Skeletal muscle tissue (tissue), 3 donors: ENCODE measurements at regions not wholly inside any gene's neighbourhood (a gene's known extent, or its start where the extent isn't known, plus 50 kb on each side); places are given as distances from the start of the nearest gene placed in this dataset.

Experiments used
- H3K27ac ChIP-seq: one replicate; pipeline ENCODE4 v1.7.0; 2013; ENCODE audit warnings: mild to moderate bottlenecking, low read depth, low read length, inconsistent platforms
- H3K27me3 ChIP-seq, 3 donors: one replicate each; pipeline ENCODE4 v1.7.0; 2013; ENCODE audit warnings: low read length in 3 of 3; ENCODE audit not compliant: control insufficient read depth in 3 of 3, insufficient read depth in 3 of 3
- H3K36me3 ChIP-seq, 3 donors: one replicate each; pipeline ENCODE4 v1.7.0; 2013; ENCODE audit warnings: low read length in 3 of 3; ENCODE audit not compliant: control insufficient read depth in 3 of 3, insufficient read depth in 3 of 3
- H3K4me1 ChIP-seq, 3 donors: one replicate each; pipeline ENCODE4 v1.7.0; 2013; ENCODE audit warnings: low read length in 3 of 3, mild to moderate bottlenecking in 3 of 3; ENCODE audit not compliant: control insufficient read depth in 3 of 3, insufficient read depth in 3 of 3
- H3K4me3 ChIP-seq, 3 donors: one replicate each; pipeline ENCODE4 v1.7.0; 2013; ENCODE audit warnings: low read length in 3 of 3
- H3K9ac ChIP-seq, 3 donors: one replicate each; pipeline ENCODE4 v1.7.0; 2013; ENCODE audit warnings: low read length in 3 of 3, mild to moderate bottlenecking in 3 of 3, moderate library complexity in 2 of 3, low read depth in 1 of 3
- H3K9me3 ChIP-seq, 3 donors: one replicate each; pipeline ENCODE4 v1.7.0; 2013; ENCODE audit warnings: low read length in 3 of 3; ENCODE audit not compliant: control insufficient read depth in 3 of 3
- donor health status: Osteomylitis.

DNA sequence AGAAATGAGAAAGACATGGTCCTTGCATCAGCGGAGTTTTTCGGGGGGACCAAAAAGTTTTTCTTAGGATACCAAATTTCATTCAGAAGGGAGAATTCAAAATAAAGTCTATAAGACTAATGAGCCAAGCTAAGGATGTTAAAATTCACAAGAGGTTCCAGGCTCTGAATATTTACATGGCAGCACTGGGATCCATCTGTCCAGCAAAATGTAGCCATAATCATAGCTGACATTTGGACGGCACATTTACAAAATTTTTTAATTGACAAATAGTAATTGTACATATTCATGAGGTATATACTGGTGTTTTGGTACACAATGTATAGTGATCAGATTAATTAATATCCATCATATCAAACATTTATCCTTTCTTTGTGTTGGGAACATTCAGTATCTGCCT is 107.9 kb downstream of the ZNF648 start:
- no peaks in the 10 kb centered on the region for H3K9me3 ChIP-seq
- no peak overlapping the region for H3K9ac ChIP-seq
- H3K36me3 ChIP-seq: no peaks in the 10 kb centered on the region
- H3K4me3 ChIP-seq: no peak overlapping the region
- no peaks in the 10 kb centered on the region for H3K27me3 ChIP-seq
- H3K27ac ChIP-seq: no peak overlapping the region
- H3K4me1 ChIP-seq: no peaks in the 10 kb centered on the region

DNA sequence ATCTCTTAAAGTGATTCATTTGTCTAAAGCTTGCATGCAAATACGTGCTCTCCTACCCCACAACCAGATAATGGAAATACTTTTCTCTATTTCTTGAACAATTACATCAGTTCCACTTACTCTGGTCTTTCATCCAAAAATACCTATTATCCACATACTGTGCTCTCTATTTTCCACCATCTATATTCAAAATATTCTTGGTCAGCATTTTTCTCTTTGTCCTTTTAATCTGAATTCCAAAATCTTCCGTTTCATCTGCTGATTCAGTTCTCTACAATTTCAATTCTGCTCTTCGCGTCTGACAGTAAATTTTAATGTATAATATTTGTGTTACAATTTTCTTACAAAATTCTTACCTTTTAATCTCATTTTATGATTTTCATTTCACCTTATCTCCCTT is 110.3 kb downstream of the ZNF648 start:
- no peaks in the 10 kb centered on the region for H3K27me3 ChIP-seq
- H3K4me1 ChIP-seq: no peaks in the 10 kb centered on the region
- H3K27ac ChIP-seq: no peak overlapping the region
- no peaks in the 10 kb centered on the region for H3K36me3 ChIP-seq
- H3K9ac ChIP-seq: no peak overlapping the region
- H3K9me3 ChIP-seq: no peaks in the 10 kb centered on the region
- no peak overlapping the region for H3K4me3 ChIP-seq

DNA sequence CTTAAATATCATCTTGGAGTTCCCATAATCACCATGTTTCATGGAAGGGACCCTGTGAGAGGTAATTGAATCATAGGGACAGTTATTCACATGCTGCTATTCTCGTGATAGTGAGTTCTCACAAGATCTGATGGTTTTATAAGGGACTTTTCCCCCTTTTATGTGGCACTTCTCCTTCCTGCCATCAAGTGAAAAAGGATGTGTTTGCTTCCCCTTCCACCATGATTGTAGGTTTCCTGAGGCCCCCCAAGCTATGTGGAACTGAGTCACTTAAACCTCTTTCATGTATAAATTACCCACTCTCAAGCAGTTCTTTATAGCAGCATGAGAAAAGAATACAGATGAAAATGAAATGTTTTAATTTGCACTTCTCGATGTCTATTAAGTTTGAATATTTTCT is 112.0 kb downstream of the ZNF648 start:
- no peak overlapping the region for H3K4me3 ChIP-seq
- no peaks in the 10 kb centered on the region for H3K36me3 ChIP-seq
- no peaks in the 10 kb centered on the region for H3K4me1 ChIP-seq
- H3K9ac ChIP-seq: no peak overlapping the region
- H3K9me3 ChIP-seq: no peaks in the 10 kb centered on the region
- no peaks in the 10 kb centered on the region for H3K27me3 ChIP-seq
- no peak overlapping the region for H3K27ac ChIP-seq

DNA sequence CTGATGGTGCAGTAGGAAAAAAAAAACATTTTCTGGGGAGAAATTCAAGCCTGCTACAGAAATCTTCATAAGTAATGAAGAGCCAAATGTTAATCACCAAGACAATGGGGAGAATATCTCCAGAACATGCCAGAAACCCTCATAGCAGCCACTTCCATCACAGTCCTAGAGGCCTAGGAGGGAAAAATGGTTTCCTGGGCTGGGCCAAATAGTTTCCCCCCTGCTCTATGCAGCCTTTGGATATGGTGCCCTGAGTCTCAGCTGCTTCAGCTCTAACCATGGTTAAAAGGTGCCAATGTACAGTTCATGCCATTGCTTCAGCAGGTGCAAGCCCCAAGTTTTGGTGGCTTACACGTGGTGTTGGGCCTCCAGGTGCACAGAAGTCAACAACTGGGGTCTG is 113.1 kb downstream of the ZNF648 start:
- H3K9ac ChIP-seq: no peak overlapping the region
- no peak overlapping the region for H3K27ac ChIP-seq
- H3K4me1 ChIP-seq: no peaks in the 10 kb centered on the region
- H3K9me3 ChIP-seq: no peaks in the 10 kb centered on the region
- no peaks in the 10 kb centered on the region for H3K27me3 ChIP-seq
- no peak overlapping the region for H3K4me3 ChIP-seq
- H3K36me3 ChIP-seq: no peaks in the 10 kb centered on the region

DNA sequence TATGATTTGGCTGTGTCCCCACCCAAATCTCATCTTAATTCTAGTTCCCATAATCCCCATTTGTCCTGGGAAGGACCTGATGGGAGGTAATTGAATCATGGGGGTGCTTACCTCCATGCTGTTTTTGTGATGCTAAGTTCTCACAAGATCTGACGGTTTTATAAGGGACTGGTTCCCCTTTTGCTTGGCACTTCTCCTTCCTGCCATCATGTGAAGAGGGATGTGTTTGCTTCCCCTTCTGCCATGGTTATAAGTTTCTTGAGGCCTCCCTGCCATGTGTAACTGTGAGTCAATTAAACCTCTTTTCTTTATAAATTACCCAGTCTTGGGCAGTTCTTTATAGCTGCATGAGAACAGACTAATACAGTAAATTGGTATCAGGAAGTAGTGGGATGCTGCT is 114.1 kb downstream of the ZNF648 start:
- no peaks in the 10 kb centered on the region for H3K4me1 ChIP-seq
- H3K9ac ChIP-seq: no peak overlapping the region
- H3K9me3 ChIP-seq: no peaks in the 10 kb centered on the region
- no peaks in the 10 kb centered on the region for H3K27me3 ChIP-seq
- no peak overlapping the region for H3K4me3 ChIP-seq
- no peaks in the 10 kb centered on the region for H3K36me3 ChIP-seq
- no peak overlapping the region for H3K27ac ChIP-seq

DNA sequence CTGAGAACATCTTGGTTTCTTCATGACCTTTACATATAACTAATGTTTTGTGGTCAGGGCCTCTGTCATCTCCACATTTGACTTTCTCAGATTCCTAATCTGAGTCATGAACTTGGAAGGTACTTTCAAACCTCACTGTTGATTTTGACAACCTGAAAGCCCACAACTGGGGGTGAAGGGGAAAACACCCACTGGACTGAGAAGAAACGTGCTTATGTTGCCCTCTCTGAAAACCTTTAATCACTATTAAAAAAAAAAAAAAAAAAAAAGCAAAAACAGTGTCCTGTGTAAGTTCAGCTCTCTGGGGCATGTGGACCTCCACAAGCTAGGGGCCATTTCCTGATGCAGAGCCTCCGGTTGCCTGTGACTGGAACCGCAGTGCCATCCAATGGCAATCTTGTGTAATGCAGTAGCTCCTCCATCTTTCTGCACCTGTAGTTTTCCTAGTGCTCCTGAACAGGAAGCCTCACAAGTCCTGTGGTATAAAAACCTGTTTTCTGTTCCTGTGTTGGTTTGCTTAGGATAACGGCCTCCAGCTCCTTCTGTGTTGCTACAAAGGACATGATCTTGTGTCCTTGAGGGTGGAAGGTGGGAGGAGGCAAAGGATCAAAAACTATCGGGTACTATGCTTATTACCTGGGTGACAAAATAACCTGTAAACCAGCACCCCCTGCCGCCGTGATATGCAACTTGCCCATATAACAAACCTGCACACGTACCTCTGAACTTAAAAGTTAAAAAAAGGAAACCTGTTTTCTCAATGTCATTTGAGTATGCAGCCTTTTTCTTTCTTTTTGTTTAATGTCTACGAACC is 124.5 kb downstream of the ZNF648 start:
- no peak overlapping the region for H3K9ac ChIP-seq
- H3K36me3 ChIP-seq: no peaks in the 10 kb centered on the region
- H3K27me3 ChIP-seq: no peaks in the 10 kb centered on the region
- H3K4me1 ChIP-seq: no peaks in the 10 kb centered on the region
- no peaks in the 10 kb centered on the region for H3K9me3 ChIP-seq
- H3K27ac ChIP-seq: no peak overlapping the region
- no peak overlapping the region for H3K4me3 ChIP-seq

DNA sequence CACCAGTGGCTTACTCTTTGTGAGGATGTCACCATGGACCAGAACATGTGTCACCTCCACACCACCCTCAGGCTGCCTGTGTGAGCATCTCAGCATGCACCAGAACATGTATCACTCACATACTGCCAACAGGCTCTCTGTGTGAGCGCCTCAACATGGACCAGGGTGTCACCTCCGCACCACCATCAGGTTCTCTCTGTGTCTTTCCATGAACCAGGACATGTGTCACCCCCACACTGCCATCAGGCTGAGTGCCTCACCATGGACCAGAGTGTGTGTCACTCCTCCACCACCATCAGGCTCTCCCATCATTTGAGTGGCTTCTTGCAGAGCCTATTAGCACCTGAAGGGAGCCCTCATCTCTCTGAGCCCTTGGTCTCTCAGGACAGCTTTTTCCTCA is 125.2 kb downstream of the ZNF648 start:
- Histone ChIP-seq H3K4me1 (no peaks in the 10 kb centered on the region), H3K27me3 (no peaks in the 10 kb centered on the region), H3K4me3 (no peak overlapping the region), H3K9me3 (no peaks in the 10 kb centered on the region), H3K9ac (no peak overlapping the region), H3K27ac (no peak overlapping the region), H3K36me3 (no peaks in the 10 kb centered on the region)

DNA sequence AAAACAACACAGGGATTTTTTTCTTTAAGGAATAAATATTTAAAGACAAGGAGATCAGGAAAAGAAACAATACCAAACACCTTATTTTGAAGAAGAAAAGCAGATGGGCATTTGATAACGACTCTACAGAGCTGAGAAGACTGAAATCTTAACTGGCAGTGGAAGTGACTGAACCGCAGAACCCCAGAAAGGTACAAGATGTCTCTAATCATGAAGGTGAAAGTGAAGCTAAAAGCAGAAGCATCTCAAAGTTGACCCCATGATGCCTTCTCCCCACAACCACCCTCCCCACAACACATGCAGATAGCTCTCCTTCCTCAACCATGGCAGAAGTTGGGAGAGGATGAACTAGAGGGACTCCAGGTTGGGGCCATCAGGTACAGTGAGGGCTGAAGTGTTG is 129.6 kb downstream of the ZNF648 start:
- Histone ChIP-seq H3K9ac (no peak overlapping the region), H3K9me3 (no peaks in the 10 kb centered on the region), H3K27ac (no peak overlapping the region), H3K4me1 (no peaks in the 10 kb centered on the region), H3K4me3 (no peak overlapping the region), H3K27me3 (no peaks in the 10 kb centered on the region), H3K36me3 (no peaks in the 10 kb centered on the region)

DNA sequence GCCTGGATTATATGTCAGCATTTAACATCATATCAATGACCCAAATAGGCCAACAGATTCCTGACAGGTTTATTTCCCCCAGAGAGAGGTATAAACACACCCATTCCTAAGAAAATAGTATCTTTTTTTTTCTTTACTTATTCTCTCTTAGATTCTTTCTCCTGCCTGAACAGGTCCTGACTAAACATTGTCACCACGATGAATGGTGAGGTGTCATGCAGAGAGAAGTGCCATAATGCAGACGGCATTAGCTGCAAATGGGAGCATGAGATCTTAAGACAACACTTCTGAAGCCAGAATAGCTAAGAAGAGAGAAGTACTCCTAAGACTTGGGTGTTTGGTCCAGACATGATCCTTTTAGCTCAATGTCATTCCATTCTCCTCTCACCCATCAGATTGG is 131.3 kb downstream of the ZNF648 start:
- Histone ChIP-seq H3K27me3 (no peaks in the 10 kb centered on the region), H3K9me3 (no peaks in the 10 kb centered on the region), H3K36me3 (no peaks in the 10 kb centered on the region), H3K9ac (no peak overlapping the region), H3K4me3 (no peak overlapping the region), H3K4me1 (no peaks in the 10 kb centered on the region), H3K27ac (no peak overlapping the region)

DNA sequence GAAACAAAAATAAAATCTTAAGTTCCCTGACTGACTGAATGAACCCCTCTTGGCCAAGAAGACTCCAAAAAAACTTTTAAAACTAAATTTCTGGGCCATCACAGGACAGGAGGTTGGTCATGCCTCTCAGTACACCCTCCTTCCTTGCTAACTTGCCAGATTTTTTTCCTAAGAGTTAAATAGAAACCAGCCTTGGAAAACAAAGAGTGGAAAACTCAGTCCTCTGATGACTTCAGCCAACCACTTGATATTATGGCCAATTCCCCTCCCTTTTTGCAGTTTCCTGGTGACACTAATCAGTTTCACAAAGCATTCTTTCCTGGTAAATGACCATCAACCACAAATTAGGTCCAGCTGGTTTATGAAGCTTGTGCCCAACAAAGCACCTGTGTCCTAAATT is 134.8 kb downstream of the ZNF648 start:
- no peaks in the 10 kb centered on the region for H3K9me3 ChIP-seq
- H3K4me1 ChIP-seq: no peaks in the 10 kb centered on the region
- H3K9ac ChIP-seq: no peak overlapping the region
- no peaks in the 10 kb centered on the region for H3K36me3 ChIP-seq
- H3K4me3 ChIP-seq: no peak overlapping the region
- H3K27me3 ChIP-seq: no peaks in the 10 kb centered on the region
- H3K27ac ChIP-seq: no peak overlapping the region
